ENCODE measurements at regions not wholly inside any gene's neighbourhood (a gene's known extent, or its start where the extent isn't known, plus 50 kb on each side); places are given as distances from the start of the nearest gene placed in this dataset.
"Not testable (repeated sequence)": the region's sequence is repeated elsewhere in the genome, so short reads cannot be mapped to it uniquely, and the experiment has no call there.

DNA sequence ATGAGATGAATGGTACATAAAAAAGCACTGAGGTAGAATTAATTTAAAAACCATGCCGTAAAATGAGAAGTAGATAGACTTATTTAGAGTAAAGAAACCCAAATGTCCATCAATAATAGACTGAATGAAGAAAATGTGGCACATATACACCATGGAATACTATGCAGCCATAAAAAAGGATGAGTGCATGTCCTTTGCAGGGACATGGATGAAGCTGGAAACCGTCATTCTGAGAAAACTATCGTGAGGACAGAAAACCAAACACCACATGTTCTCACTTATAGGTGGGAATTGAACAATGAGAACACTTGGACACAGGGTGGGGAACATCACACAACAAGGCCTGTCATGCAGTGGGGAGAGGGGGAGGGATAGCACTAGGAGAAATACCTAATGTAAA lies 126.4 kb downstream of the KLRB1 start:
- intact Hi-C loops (cut with DNase I); H3K9me3 ChIP-seq; H3K4me3 ChIP-seq; H3K27me3 ChIP-seq; H3K27ac ChIP-seq; H3K36me3 ChIP-seq; DNase-seq; ATAC-seq; FAIRE-seq; H3K4me1 ChIP-seq: not testable (repeated sequence)
- 91% methylated on average over 3 of the region's 3 CpGs; no CpG with 5 or more reads in 1 of the 2 donors for WGBS, 2 donors

DNA sequence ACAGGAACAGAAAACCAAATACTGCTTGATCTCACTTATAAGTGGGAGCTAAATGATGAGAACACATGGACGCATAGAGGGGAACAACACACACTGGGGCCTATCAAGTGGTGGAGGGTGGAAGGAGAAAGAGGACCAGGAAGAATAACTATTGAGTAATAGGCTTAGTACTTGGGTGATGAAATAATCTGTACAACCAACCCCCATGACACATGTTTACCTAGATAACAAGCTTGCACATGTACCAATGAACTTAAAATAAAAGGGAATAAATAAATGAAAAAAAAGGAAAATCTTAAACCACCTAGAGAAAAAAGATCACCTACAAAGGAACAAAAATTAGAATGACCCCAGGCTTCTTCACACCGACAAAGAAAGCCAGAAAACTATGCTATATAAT lies 133.5 kb downstream of the KLRB1 start:
- H3K4me3 ChIP-seq; ATAC-seq; H3K27me3 ChIP-seq; H3K27ac ChIP-seq; H3K36me3 ChIP-seq; H3K9me3 ChIP-seq; DNase-seq; H3K4me1 ChIP-seq; intact Hi-C loops (cut with DNase I); FAIRE-seq: not testable (repeated sequence)
- WGBS, 2 donors = 50 to 54% methylated on average over 2 of the region's 2 CpGs

DNA sequence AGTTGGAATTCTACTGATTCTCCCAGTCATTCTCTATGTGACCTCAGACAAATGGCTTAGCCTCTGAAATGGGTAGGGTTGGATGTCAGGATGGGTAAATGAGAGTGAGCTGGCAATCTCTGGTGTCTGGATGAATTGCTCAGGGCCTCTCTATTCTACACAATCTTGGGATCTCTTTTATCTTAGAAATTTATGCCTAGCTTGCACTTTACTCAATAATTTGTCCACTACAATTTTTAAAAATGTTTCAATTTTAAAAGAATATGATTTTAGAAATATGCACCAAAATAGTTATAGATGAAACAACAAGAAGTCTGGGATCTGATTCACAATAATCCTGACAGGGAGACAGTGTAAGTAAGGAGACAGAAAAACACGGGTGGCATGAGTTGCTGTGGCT lies 134.1 kb downstream of the KLRB1 start:
- not testable (repeated sequence) for ATAC-seq, H3K9me3 ChIP-seq
- 89 to 90% methylated on average over 1 of the region's 1 CpG for WGBS, 2 donors

DNA sequence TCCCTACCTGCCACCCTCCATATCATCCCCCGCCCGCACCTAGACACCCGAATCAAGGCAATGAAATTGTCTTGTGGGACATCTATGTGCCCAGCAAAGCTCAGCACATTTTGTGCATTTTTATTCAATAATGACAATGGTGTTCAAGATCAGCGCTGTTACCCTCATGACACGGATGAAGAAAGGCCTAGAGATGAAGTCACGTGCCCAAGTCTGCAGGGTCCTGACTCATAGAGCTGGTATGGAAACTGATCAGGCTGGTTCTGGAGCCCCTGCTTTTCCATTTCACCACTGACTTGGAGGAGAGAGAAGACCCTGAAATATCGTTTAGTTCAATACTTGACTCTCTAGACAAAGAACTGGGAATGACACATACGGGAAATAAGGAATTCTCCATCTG lies 136.2 kb downstream of the KLRB1 start:
- ATAC-seq; intact Hi-C loops (cut with DNase I); H3K4me3 ChIP-seq; H3K36me3 ChIP-seq; H3K27me3 ChIP-seq; H3K27ac ChIP-seq; FAIRE-seq; DNase-seq; H3K9me3 ChIP-seq; H3K4me1 ChIP-seq: not testable (repeated sequence)
- 89 to 94% methylated on average over 7 to 8 of the region's 8 CpGs for WGBS, 2 donors

More for the DNA sequence above, 134.1 kb downstream of the KLRB1 start:
- H3K4me1 ChIP-seq; FAIRE-seq; H3K27ac ChIP-seq; H3K27me3 ChIP-seq; intact Hi-C loops (cut with DNase I); H3K4me3 ChIP-seq; DNase-seq; H3K36me3 ChIP-seq: not testable (repeated sequence)

DNA sequence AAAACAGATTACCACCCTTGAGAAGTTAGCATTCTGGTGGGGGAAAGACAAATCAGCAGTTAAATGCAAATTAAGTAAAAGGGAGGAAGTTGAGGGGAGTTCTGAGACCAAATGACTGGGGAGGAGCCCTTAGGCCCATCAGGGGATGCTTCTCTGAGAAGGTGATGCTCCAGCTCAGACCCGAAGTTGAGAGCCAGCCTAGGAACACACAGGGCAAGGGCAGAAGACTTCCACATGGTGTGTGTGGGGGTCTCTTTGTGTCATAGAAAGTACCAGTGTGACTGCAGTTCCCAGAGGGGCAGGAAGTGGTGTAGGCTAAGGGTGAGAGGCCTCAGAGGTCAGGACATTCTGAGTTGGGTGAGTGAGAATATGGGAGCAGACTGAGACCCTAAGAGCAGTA lies 137.3 kb downstream of the KLRB1 start:
- H3K4me3 ChIP-seq; ATAC-seq; H3K27me3 ChIP-seq; H3K27ac ChIP-seq; H3K4me1 ChIP-seq; H3K9me3 ChIP-seq; DNase-seq; H3K36me3 ChIP-seq; FAIRE-seq; intact Hi-C loops (cut with DNase I): not testable (repeated sequence)
- 77% methylated on average over 1 of the region's 1 CpG for WGBS, 2 donors

DNA sequence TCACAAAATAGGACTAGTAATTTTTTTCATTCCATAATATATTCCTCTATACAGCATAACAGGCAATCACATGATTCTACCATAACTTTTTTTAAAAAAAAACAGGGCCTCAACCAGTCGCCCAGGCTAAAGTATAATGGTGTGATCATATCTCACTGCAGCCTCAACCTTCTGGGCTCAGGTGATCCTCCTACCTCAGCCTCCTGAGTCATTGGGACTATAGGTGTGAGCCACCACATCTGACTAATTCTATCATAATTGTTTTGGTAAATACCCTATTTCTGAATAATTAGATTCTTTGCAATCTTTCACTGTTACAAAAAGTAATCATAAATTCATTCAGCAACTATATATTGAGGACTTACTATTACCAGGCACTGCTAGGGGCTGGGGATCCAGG lies 137.8 kb downstream of the KLRB1 start:
- H3K27me3 ChIP-seq; intact Hi-C loops (cut with DNase I); ATAC-seq; H3K4me1 ChIP-seq; FAIRE-seq; H3K4me3 ChIP-seq; H3K36me3 ChIP-seq; H3K9me3 ChIP-seq; H3K27ac ChIP-seq; DNase-seq: not testable (repeated sequence)
- 0 to 45% methylated on average over 1 of the region's 1 CpG for WGBS, 2 donors

DNA sequence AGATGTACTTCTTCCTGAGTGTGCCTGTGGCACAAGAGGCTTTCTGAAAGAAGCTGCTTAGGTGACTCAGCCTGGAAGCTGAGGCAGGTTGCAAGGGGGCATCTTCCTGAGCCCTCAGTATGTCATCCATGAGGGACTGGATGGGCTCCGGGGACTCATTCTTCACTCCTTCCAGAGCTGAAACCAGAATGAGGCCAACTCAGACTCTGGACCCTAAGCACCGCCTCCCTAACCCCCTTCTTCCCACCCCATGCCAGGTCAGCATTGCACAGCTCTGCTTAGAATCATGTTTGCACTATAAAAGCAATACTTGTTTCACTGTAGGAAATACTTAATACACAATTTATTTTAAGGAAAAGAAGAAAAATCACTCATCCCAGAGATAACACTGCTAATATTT lies 138.3 kb downstream of the KLRB1 start:
- intact Hi-C loops (cut with DNase I); ATAC-seq; DNase-seq; H3K4me3 ChIP-seq; H3K9me3 ChIP-seq; H3K36me3 ChIP-seq; H3K4me1 ChIP-seq; H3K27ac ChIP-seq; H3K27me3 ChIP-seq; FAIRE-seq: not testable (repeated sequence)
- WGBS, 2 donors = 75 to 83% methylated on average over 2 of the region's 2 CpGs

DNA sequence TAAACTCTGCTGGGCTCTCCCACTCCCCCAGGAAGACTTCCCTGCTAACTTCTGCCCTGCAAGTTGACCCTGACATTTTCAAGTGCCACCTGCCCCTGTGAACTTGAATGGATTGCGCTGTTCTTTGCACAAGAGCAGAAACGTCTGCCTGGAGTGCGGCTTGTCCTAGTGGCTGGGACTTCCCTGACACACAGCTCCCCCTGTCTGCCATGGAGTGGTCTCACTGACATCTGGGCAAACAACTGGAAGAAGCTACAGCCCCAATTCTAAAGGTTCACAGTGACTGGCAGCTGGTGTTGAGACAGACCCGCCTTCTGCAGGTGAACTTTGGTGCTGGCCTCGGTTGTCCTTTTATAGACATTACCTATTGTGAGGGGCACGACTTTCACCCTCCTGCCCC lies 138.7 kb downstream of the KLRB1 start:
- ATAC-seq = peak in 3 of 4 donors; percentile 45 to 51 (median 46)
- intact Hi-C loops (cut with DNase I) = not testable (repeated sequence)

DNA sequence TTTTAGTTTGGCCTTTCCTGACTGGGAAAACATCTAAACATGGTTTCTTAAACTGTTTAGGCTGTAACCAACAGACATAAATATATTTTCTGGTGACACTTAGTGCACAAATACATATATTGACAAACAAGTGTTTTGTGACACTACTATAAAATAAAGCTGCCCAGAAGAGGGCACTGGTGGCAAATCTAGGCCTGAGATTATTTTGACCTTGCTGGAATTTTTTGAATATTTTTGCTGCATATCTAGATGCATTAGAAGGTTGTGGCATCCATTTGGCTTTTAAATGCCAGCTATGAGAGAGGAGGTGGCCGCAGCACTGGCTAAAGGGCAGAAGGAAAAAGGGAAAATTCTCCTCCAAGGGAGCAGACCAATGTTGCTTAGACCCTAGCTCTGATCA lies 139.6 kb downstream of the KLRB1 start:
- intact Hi-C loops (cut with DNase I); H3K4me3 ChIP-seq; H3K27me3 ChIP-seq; H3K36me3 ChIP-seq; DNase-seq; FAIRE-seq; H3K27ac ChIP-seq; H3K9me3 ChIP-seq; H3K4me1 ChIP-seq: not testable (repeated sequence)
- 71 to 75% methylated on average over 1 of the region's 1 CpG for WGBS, 2 donors
- ATAC-seq = peak in 1 of 4 donors; percentile 27

More for the DNA sequence above, 138.7 kb downstream of the KLRB1 start:
- DNase-seq = peak in 3 of 6 donors; percentile 18 to 21 (median 21)
- not testable (repeated sequence) for FAIRE-seq, H3K4me1 ChIP-seq, H3K27ac ChIP-seq, H3K9me3 ChIP-seq, H3K4me3 ChIP-seq, H3K27me3 ChIP-seq, H3K36me3 ChIP-seq
- TF ChIP-seq, protein P1, sequence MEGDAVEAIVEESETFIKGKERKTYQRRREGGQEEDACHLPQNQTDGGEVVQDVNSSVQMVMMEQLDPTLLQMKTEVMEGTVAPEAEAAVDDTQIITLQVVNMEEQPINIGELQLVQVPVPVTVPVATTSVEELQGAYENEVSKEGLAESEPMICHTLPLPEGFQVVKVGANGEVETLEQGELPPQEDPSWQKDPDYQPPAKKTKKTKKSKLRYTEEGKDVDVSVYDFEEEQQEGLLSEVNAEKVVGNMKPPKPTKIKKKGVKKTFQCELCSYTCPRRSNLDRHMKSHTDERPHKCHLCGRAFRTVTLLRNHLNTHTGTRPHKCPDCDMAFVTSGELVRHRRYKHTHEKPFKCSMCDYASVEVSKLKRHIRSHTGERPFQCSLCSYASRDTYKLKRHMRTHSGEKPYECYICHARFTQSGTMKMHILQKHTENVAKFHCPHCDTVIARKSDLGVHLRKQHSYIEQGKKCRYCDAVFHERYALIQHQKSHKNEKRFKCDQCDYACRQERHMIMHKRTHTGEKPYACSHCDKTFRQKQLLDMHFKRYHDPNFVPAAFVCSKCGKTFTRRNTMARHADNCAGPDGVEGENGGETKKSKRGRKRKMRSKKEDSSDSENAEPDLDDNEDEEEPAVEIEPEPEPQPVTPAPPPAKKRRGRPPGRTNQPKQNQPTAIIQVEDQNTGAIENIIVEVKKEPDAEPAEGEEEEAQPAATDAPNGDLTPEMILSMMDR (IDR thresholded peaks at IDR 0.05) = peak in 1 of 4 donors; percentile 20
- WGBS, 2 donors = 52 to 54% methylated on average over 6 of the region's 6 CpGs

Data from pancreas (tissue), 10 donors.